H54 (cell line): ENCODE measurements at regions not wholly inside any gene's neighbourhood (a gene's known extent, or its start where the extent isn't known, plus 50 kb on each side); places are given as distances from the start of the nearest gene placed in this dataset.

ENCODE experiments used
- DNase-seq: peaks from one replicate; pipeline ENCODE4 v3.0.0; 2011; ENCODE audit warnings: low spot score, mixed read lengths; ENCODE audit not compliant: insufficient read length
- FAIRE-seq: peaks from 3 replicates; lab custom pipeline; 2011; peaks lifted over from hg19 to GRCh38; lab: Jason Lieb, UNC
- POLR2A ChIP-seq: IDR thresholded peaks from 2 replicates; pipeline ENCODE4 v1.6.1; 2011; ENCODE audit warnings: low read depth, mild to moderate bottlenecking, low read length

GRCh38 chr6:1201547-1202200 lies 110.2 kb upstream of the FOXQ1 start:
- no peak for TF ChIP-seq POLR2A
- DNase-seq (no peak), FAIRE-seq (no peak)

- TF ChIP-seq POLR2A = no peak
- FAIRE-seq (no peak), DNase-seq (no peak)
These were observed 111.3 kb upstream of the FOXQ1 start for GRCh38 chr6:1200409-1201101.

GRCh38 chr6:1200081-1200408 lies 111.9 kb upstream of the FOXQ1 start:
- TF ChIP-seq POLR2A = no peak
- DNase-seq (no peak), FAIRE-seq (no peak)

GRCh38 chr6:1197309-1197708 lies 114.6 kb upstream of the FOXQ1 start:
- no peak for DNase-seq
- FAIRE-seq = no peak
- TF ChIP-seq POLR2A = no peak

GRCh38 chr6:1191141-1191630 lies 120.7 kb upstream of the FOXQ1 start:
- no peak for DNase-seq
- no peak for FAIRE-seq
- no peak for TF ChIP-seq POLR2A

- peak; percentile 52 for DNase-seq
- FAIRE-seq = peak; percentile 65
- no peak for TF ChIP-seq POLR2A
These were observed 121.5 kb upstream of the FOXQ1 start for GRCh38 chr6:1190366-1190765.

- no peak for TF ChIP-seq POLR2A
- FAIRE-seq (no peak), DNase-seq (no peak)
These were observed 123.7 kb upstream of the FOXQ1 start for GRCh38 chr6:1188199-1188598.

- no peak for TF ChIP-seq POLR2A
- no peak for DNase-seq
- FAIRE-seq = no peak
These were observed 124.4 kb upstream of the FOXQ1 start for GRCh38 chr6:1187293-1188131.

GRCh38 chr6:1184318-1184717 lies 127.6 kb upstream of the FOXQ1 start:
- DNase-seq (no peak), FAIRE-seq (no peak)
- TF ChIP-seq POLR2A = no peak

GRCh38 chr6:1182722-1183521 lies 129.0 kb upstream of the FOXQ1 start:
- DNase-seq (no peak), FAIRE-seq (no peak)
- TF ChIP-seq POLR2A = no peak

- DNase-seq = no peak
- TF ChIP-seq POLR2A = no peak
- no peak for FAIRE-seq
These were observed 129.8 kb upstream of the FOXQ1 start for GRCh38 chr6:1181939-1182605.

GRCh38 chr6:1179571-1180459 lies 132.1 kb upstream of the FOXQ1 start:
- DNase-seq (no peak), FAIRE-seq (no peak)
- TF ChIP-seq POLR2A = no peak
